SK-N-SH treated with all-trans-retinoic acid at 6 μM for 48 hours (cell line): ENCODE measurements at regions not wholly inside any gene's neighbourhood (a gene's known extent, or its start where the extent isn't known, plus 50 kb on each side); places are given as distances from the start of the nearest gene placed in this dataset.

Source experiments
- ATAC-seq: fragments of 200-7000 bp; cut with Tn5 transposase; 3 replicates; pipeline ENCODE4 v1.9.1; 2020; ENCODE audit warnings: mild to moderate bottlenecking, moderate library complexity
- ARNTL ChIP-seq: fragments of 450-650 bp; formaldehyde crosslinking; IDR thresholded peaks from 2 replicates; pipeline ENCODE4 v1.5.0; 2020; ENCODE audit warnings: low read depth, mild to moderate bottlenecking, moderate library complexity, borderline replicate concordance
- BACH2 ChIP-seq: fragments of 250-450 bp; sonication (Bioruptor Pico); IDR thresholded peaks from 2 replicates; pipeline ENCODE4 v1.9.0; 2021; ENCODE audit warnings: mild to moderate bottlenecking, borderline replicate concordance
- CREB5 ChIP-seq: fragments of 250-450 bp; sonication (Bioruptor Pico); IDR thresholded peaks from 2 replicates; pipeline ENCODE4 v1.5.1; 2020; ENCODE audit warnings: low read depth, mild to moderate bottlenecking, moderate library complexity
- CSDC2 ChIP-seq: fragments of 250-450 bp; sonication (Bioruptor Pico); IDR thresholded peaks from 2 replicates; pipeline ENCODE4 v1.5.0; 2020; ENCODE audit warnings: mild to moderate bottlenecking, moderate library complexity
- ESRRG ChIP-seq: fragments of 250-450 bp; sonication (Bioruptor Pico); IDR thresholded peaks from 2 replicates; pipeline ENCODE4 v1.6.1; 2021; ENCODE audit warnings: mild to moderate bottlenecking
- GLIS3 ChIP-seq: fragments of 250-450 bp; sonication (Bioruptor Pico); IDR thresholded peaks from 2 replicates; pipeline ENCODE4 v1.5.0; 2020; ENCODE audit warnings: mild to moderate bottlenecking, moderate library complexity
- PPARA ChIP-seq: fragments of 250-450 bp; sonication (Bioruptor Pico); IDR thresholded peaks from 2 replicates; pipeline ENCODE4 v1.5.0; 2020; ENCODE audit warnings: mild to moderate bottlenecking, borderline replicate concordance
- SNAI2 ChIP-seq: fragments of 250-450 bp; sonication (Bioruptor Pico); IDR thresholded peaks from 2 replicates; pipeline ENCODE4 v1.5.0; 2020; ENCODE audit warnings: mild to moderate bottlenecking, moderate library complexity
- TCF4 ChIP-seq: fragments of 250-450 bp; sonication (Bioruptor Pico); IDR thresholded peaks from 2 replicates; pipeline ENCODE4 v1.8.0; 2021; ENCODE audit warnings: mild to moderate bottlenecking, moderate library complexity, borderline replicate concordance
- TOX ChIP-seq: fragments of 250-450 bp; sonication (Bioruptor Pico); IDR thresholded peaks from 2 replicates; pipeline ENCODE4 v1.8.0; 2021; ENCODE audit warnings: mild to moderate bottlenecking, moderate library complexity, borderline replicate concordance
- TSHZ2 ChIP-seq: fragments of 250-450 bp; sonication (Bioruptor Pico); IDR thresholded peaks from 2 replicates; pipeline ENCODE4 v1.5.0; 2020; ENCODE audit warnings: mild to moderate bottlenecking, moderate library complexity
- ZC3H10 ChIP-seq: fragments of 250-450 bp; sonication (Bioruptor Pico); IDR thresholded peaks from 2 replicates; pipeline ENCODE4 v1.5.1; 2021; ENCODE audit warnings: mild to moderate bottlenecking, moderate library complexity
- ZFP30 ChIP-seq: fragments of 450-650 bp; formaldehyde crosslinking; IDR thresholded peaks from 2 replicates; pipeline ENCODE4 v1.5.0; 2022; ENCODE audit warnings: mild to moderate bottlenecking, moderate library complexity
- ZNF565 ChIP-seq: fragments of 450-650 bp; formaldehyde crosslinking; conservative IDR thresholded peaks from 2 replicates; pipeline ENCODE4 v1.5.0; 2020; ENCODE audit warnings: low read depth, mild to moderate bottlenecking, moderate library complexity
- ZNF70 ChIP-seq: fragments of 450-650 bp; formaldehyde crosslinking; IDR thresholded peaks from 2 replicates; pipeline ENCODE4 v1.5.0; 2020; ENCODE audit warnings: mild to moderate bottlenecking, moderate library complexity
- ZNF8 ChIP-seq: fragments of 450-650 bp; formaldehyde crosslinking; IDR thresholded peaks from 2 replicates; pipeline ENCODE4 v1.5.0; 2020; ENCODE audit warnings: mild to moderate bottlenecking, moderate library complexity
- TF ChIP-seq, protein P1 (sequence below): fragments of 250-450 bp; sonication (Bioruptor Pico); IDR thresholded peaks from 2 replicates; pipeline ENCODE4 v1.5.1; 2021; ENCODE audit warnings: mild to moderate bottlenecking, moderate library complexity
- TF ChIP-seq, protein P2 (sequence below): fragments of 250-450 bp; sonication (Bioruptor Pico); IDR thresholded peaks from 2 replicates; pipeline ENCODE4 v1.8.0; 2020; ENCODE audit warnings: mild to moderate bottlenecking, moderate library complexity, borderline replicate concordance
- TF ChIP-seq, protein P3 (sequence below): fragments of 250-450 bp; sonication (Bioruptor Pico); IDR thresholded peaks from 2 replicates; pipeline ENCODE4 v1.8.0; 2021; ENCODE audit warnings: low read depth, mild to moderate bottlenecking, moderate library complexity, borderline replicate concordance

- no peak for TF ChIP-seq CREB5 (CRISPR knock-in tag)
- no peak for TF ChIP-seq PPARA (CRISPR knock-in tag)
- TF ChIP-seq, protein P1, sequence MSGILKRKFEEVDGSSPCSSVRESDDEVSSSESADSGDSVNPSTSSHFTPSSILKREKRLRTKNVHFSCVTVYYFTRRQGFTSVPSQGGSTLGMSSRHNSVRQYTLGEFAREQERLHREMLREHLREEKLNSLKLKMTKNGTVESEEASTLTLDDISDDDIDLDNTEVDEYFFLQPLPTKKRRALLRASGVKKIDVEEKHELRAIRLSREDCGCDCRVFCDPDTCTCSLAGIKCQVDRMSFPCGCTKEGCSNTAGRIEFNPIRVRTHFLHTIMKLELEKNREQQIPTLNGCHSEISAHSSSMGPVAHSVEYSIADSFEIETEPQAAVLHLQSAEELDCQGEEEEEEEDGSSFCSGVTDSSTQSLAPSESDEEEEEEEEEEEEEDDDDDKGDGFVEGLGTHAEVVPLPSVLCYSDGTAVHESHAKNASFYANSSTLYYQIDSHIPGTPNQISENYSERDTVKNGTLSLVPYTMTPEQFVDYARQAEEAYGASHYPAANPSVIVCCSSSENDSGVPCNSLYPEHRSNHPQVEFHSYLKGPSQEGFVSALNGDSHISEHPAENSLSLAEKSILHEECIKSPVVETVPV (CRISPR knock-in tag) = no peak
- no peak for TF ChIP-seq ZFP30
- TF ChIP-seq, protein P2, sequence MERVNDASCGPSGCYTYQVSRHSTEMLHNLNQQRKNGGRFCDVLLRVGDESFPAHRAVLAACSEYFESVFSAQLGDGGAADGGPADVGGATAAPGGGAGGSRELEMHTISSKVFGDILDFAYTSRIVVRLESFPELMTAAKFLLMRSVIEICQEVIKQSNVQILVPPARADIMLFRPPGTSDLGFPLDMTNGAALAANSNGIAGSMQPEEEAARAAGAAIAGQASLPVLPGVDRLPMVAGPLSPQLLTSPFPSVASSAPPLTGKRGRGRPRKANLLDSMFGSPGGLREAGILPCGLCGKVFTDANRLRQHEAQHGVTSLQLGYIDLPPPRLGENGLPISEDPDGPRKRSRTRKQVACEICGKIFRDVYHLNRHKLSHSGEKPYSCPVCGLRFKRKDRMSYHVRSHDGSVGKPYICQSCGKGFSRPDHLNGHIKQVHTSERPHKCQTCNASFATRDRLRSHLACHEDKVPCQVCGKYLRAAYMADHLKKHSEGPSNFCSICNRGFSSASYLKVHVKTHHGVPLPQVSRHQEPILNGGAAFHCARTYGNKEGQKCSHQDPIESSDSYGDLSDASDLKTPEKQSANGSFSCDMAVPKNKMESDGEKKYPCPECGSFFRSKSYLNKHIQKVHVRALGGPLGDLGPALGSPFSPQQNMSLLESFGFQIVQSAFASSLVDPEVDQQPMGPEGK (CRISPR knock-in tag) = no peak
- no peak for TF ChIP-seq ZNF565
- no peak for ATAC-seq
These were observed 438.5 kb downstream of the CCSER2 start for GRCh38 chr10:84766923-84767322.

GRCh38 chr10:84768132-84768531 lies 439.7 kb downstream of the CCSER2 start:
- TF ChIP-seq ZNF70 (CRISPR knock-in tag) (no peak), ESRRG (no peak)
- TF ChIP-seq, protein P3, sequence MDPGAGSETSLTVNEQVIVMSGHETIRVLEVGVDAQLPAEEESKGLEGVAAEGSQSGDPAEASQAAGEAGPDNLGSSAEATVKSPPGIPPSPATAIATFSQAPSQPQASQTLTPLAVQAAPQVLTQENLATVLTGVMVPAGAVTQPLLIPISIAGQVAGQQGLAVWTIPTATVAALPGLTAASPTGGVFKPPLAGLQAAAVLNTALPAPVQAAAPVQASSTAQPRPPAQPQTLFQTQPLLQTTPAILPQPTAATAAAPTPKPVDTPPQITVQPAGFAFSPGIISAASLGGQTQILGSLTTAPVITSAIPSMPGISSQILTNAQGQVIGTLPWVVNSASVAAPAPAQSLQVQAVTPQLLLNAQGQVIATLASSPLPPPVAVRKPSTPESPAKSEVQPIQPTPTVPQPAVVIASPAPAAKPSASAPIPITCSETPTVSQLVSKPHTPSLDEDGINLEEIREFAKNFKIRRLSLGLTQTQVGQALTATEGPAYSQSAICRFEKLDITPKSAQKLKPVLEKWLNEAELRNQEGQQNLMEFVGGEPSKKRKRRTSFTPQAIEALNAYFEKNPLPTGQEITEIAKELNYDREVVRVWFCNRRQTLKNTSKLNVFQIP = no peak
- TF ChIP-seq, protein P2 (CRISPR knock-in tag) = no peak
- ATAC-seq = no peak

GRCh38 chr10:84770824-84771223 lies 442.4 kb downstream of the CCSER2 start:
- no peak for TF ChIP-seq GLIS3 (CRISPR knock-in tag)
- TF ChIP-seq, protein P1 (CRISPR knock-in tag) = no peak
- TF ChIP-seq TOX (CRISPR knock-in tag) = no peak
- TF ChIP-seq SNAI2 = no peak
- no peak for TF ChIP-seq CREB5 (CRISPR knock-in tag)
- no peak for TF ChIP-seq ZC3H10
- TF ChIP-seq, protein P3 = no peak
- TF ChIP-seq TCF4 = no peak
- TF ChIP-seq BACH2 (CRISPR knock-in tag) = no peak
- no peak for TF ChIP-seq ZNF8 (CRISPR knock-in tag)
- TF ChIP-seq ARNTL (CRISPR knock-in tag) = no peak
- TF ChIP-seq TSHZ2 (CRISPR knock-in tag) = no peak
- TF ChIP-seq CSDC2 (CRISPR knock-in tag) = no peak
- TF ChIP-seq ESRRG = no peak
- ATAC-seq = no peak
